Kidney capillary endothelial cell (primary cell): ENCODE measurements at regions not wholly inside any gene's neighbourhood (a gene's known extent, or its start where the extent isn't known, plus 50 kb on each side); places are given as distances from the start of the nearest gene placed in this dataset.

Experiments
- DNase-seq: peaks from one replicate; pipeline ENCODE4 v3.0.0-alpha.2; 2018; ENCODE audit warnings: low spot score

GRCh38 chr4:45640281-45640680 lies 483.6 kb downstream of the GABRG1 start:
- DNase-seq, result no peak

GRCh38 chr4:45638641-45639040 lies 485.2 kb downstream of the GABRG1 start:
- DNase-seq, result no peak

DNA sequence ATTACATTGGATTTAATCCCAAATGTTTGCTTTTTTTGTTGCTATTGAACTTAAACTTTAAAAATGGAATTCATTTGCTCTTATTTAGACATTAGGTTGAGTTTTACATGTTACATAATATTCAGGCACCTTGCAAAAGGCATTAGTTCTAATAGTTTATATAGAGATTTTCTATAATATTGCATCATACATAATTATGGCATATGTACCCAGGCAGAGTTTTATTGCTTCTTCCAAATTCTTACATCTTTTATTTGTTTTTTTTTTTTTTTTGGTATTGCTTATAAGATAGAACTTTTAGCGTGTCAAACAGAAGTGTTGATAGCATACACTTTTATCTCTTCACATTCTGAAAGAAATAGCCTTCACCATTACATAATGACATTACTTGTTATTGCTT lies 487.7 kb downstream of the GABRG1 start:
- DNase-seq, result no peak

DNA sequence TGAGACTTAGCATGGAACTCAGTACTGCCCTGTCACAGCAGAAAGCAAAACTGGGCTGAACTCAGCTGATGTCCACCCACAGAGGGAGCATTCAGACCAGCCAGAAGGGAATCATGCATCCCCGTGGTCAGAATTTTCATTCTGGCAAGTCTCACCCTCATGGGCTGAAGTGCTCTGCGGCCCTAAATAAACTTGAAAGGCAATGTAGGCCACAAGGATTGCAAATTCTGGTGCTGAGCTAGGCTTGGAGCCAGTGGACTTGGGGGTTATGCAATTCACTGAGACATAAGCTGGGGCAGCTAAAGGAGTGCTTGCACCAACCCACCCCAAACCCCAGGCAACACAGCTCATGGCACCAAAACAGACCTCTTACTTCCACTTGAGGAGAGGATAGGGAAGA lies 494.1 kb downstream of the GABRG1 start:
- no peak for DNase-seq

DNA sequence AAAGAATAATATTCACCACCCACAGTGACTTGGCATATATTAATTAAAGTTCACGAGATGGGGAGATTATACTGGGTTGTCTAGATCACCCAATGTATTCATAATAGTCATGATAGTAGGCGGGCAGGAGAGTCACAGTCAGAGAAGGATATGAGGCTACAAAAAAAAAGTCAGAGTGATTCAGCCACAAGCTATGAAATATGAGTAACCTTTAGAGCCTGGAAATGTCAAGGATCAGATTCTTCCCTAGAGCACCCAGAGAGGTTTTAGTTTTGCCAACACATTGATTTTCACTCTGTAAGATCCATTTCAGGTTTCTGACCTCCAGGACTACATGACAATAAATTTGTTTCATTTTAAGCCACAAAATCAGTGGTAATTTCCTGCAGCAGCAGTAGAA lies 501.9 kb downstream of the GABRG1 start:
- DNase-seq, result peak; percentile 78

GRCh38 chr4:45620808-45621207 lies 503.0 kb downstream of the GABRG1 start:
- no peak for DNase-seq

- no peak for DNase-seq
These were observed 527.3 kb downstream of the GABRG1 start for GRCh38 chr4:45596379-45597101.

DNA sequence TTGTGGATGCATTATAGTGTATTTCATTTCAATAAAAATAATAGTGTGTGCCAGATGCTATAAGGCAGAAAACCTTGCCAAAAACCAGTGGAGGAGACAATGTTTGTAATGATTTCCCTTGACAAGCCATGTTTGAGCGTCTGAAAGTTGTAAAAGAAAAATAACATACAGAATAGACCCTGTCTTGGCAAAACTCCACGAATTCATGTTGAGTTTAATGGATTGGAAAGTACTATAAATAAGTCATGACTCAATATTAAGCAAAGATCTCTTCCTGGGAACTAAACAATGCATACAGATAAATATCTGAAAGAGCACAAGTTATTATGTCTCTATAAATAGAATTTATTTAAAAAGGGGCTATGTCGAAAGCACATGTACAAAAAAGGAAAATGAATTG lies 543.5 kb downstream of the GABRG1 start:
- DNase-seq, result peak; percentile 74

DNA sequence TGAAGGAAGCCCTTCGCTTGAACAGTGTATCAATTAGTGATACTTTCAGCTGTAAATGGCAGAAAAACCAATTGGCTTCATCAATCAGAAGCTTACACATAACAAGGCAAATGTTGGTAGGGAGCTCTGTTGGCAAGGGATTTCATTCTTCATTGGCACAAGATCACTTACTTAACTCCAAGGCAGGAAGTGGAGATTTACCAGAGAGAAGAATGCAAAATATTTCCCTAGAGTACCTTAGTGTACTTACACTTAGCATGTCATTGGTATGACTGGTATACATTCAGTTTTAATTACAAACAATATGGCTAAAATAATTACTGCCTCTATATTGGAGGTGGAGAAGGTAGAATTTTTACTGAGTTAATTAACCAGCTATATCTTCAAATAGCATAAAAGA lies 545.0 kb downstream of the GABRG1 start:
- DNase-seq, result no peak

- DNase-seq, result no peak
These were observed 547.6 kb downstream of the GABRG1 start for GRCh38 chr4:45576275-45576674.

- no peak for DNase-seq
These were observed 554.2 kb downstream of the GABRG1 start for GRCh38 chr4:45569619-45570018.

GRCh38 chr4:45568694-45569093 lies 555.2 kb downstream of the GABRG1 start:
- DNase-seq, result no peak

GRCh38 chr4:45566896-45567603 lies 556.8 kb downstream of the GABRG1 start:
- DNase-seq, result no peak

GRCh38 chr4:45554423-45554822 lies 569.4 kb downstream of the GABRG1 start:
- no peak for DNase-seq

DNA sequence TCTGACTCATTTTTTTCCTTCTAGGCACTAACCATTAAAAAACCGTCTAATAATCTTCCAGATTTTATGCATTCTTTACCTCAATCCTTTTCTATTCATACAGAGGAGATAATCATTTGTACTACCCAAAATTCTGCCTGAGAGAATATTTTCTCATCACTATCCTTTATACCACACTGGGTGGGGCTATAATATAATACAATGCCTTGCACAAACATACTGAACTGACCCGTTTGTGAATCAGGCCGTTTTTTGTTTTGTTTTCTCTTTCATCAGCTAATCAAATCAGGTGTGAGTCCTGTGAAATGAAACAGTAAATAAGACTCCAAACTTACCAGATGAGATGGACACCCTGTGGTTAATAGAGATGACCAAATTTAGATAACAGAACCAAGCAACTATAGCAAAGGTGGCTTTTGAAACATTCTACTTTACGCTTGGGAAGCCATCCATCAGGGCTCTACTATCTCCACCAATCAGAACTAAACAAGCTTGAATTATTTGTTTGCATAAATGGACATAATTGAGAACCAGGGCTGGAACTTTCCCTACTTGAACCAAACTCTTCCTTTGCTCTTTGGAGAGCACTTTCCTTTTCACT lies 573.0 kb downstream of the GABRG1 start:
- DNase-seq, result peak; percentile 3

DNA sequence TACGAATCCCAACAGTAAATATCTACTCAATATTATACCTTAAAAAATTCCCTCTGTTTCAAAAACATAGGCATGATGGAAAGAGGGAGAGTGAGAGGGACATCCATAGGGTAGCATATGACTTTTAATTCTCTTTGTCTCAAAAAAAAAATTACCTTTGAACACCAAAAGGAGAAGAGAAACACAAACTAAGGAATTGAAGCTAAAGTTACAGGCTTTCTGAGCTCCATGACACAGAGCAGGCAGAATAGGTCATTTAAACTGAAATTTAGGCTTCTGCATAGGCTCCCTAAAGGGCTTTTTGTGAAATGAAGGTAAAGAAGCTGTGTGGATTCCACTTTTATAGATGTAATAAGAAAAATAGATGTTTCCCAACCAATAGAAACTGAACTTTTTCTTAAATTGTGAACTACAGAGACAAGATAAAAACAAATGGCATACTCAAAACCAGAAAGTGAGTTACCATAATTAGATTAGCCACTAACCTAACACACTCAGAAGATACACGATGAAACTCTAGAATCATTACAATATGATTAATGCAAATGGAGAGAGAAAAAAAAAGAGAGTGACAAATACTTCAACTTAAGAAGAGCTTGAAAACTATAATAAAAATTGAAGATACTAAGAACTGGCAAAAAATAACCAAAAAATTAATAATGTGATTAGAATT lies 584.6 kb downstream of the GABRG1 start:
- no peak for DNase-seq

GRCh38 chr4:45530498-45530897 lies 593.4 kb downstream of the GABRG1 start:
- no peak for DNase-seq

GRCh38 chr4:45527160-45527559 lies 596.7 kb downstream of the GABRG1 start:
- DNase-seq, result no peak

GRCh38 chr4:45518832-45519231 lies 605.0 kb downstream of the GABRG1 start:
- DNase-seq, result no peak

- no peak for DNase-seq
These were observed 621.4 kb downstream of the GABRG1 start for GRCh38 chr4:45502471-45502870.

DNA sequence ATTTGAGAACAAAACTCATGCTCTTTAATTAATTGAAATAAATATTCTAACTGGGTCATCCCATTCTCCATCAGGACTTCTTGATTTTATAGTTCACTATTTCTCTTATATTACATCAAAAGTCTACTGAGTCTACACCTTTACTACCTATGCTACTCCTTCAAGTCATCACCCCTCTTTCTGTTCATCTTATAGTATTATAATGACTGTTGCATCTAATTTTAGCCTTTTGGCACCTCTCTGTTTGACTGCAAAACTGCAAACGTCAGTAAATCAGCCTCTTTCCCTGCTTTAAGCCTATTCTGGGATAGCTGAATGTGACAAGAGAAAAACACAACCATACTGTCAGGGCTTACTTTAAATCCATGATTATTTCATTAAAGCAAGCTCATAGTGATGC lies 639.1 kb downstream of the GABRG1 start:
- no peak for DNase-seq

DNA sequence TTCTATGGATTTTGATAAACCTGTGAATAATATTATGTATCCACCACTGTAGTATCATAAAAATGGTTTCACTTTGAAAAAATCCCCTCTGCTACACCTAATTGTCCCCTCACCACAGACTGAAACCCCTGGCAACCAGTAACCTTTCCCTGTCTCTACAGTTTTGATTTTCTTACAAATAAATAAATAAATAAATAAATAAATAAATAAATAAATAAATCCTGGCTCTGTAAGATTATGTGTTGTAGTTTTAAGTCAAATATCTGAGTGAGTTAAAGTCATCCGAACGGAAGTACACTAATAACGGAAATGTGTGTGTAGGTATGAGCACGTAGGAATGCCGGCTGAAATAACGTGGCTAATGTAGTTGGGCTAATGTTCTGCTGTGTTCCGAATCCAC lies 641.5 kb downstream of the GABRG1 start:
- DNase-seq, result no peak

DNA sequence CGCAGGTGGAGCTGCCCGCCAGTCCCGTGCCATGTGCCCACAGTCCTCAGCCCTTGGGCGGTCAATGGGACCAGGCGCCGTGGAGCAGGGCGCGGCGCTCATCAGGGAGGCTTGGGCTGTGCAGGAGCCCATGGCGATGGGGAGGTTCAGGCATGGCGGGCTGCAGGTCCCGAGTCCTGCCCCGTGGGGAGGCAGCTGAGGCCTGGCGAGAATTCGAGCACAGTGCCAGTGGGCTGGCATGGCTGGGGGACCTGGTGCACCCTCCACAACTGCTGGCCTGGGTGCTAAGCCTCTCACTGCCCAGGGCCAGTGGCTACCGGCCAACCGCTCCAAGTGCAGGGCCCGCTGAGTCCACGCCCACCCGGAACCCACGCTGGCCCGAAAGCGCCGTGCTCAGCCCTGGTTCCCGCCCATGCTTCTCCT lies 646.5 kb downstream of the GABRG1 start:
- no peak for DNase-seq
